H9 (cell line): ENCODE measurements at regions not wholly inside any gene's neighbourhood (a gene's known extent, or its start where the extent isn't known, plus 50 kb on each side); places are given as distances from the start of the nearest gene placed in this dataset.

ENCODE experiments used
- DNase-seq: peaks from one replicate; pipeline ENCODE4 v3.0.0-alpha.2; 2017
- H2AFZ ChIP-seq: one replicate; pipeline ENCODE4 v1.6.1; 2013; ENCODE audit warnings: mild to moderate bottlenecking, low read length, control low read depth, moderate library complexity
- H2AK5ac ChIP-seq: 2 replicates; pipeline ENCODE4 v1.6.1; 2013; ENCODE audit warnings: low read length, control low read depth, mixed read lengths; ENCODE audit not compliant: insufficient read length
- H2BK120ac ChIP-seq: one replicate; pipeline ENCODE4 v1.6.1; 2013; ENCODE audit warnings: low read depth, mild to moderate bottlenecking, low read length, control low read depth, inconsistent platforms; ENCODE audit not compliant: poor library complexity, severe bottlenecking
- H2BK12ac ChIP-seq: 2 replicates; pipeline ENCODE4 v1.6.1; 2013; ENCODE audit warnings: low read length, control low read depth, mixed read lengths, low read depth; ENCODE audit not compliant: insufficient read length
- H2BK15ac ChIP-seq: 2 replicates; pipeline ENCODE4 v1.6.1; 2013; ENCODE audit warnings: low read depth, low read length, control low read depth
- H2BK20ac ChIP-seq: one replicate; pipeline ENCODE4 v1.6.1; 2013; ENCODE audit warnings: low read depth, mild to moderate bottlenecking, low read length, control low read depth, inconsistent platforms; ENCODE audit not compliant: poor library complexity, severe bottlenecking
- H2BK5ac ChIP-seq: 2 replicates; pipeline ENCODE4 v1.6.1; 2013; ENCODE audit warnings: low read length, control low read depth, mixed read lengths; ENCODE audit not compliant: insufficient read length
- H3K14ac ChIP-seq: 2 replicates; pipeline ENCODE4 v1.6.1; 2013; ENCODE audit warnings: low read length, control low read depth; ENCODE audit not compliant: insufficient read depth
- H3K18ac ChIP-seq: 2 replicates; pipeline ENCODE4 v1.6.1; 2013; ENCODE audit warnings: low read depth, mild to moderate bottlenecking, mixed read lengths, low read length, control low read depth; ENCODE audit not compliant: insufficient read length
- H3K23ac ChIP-seq: 2 replicates; pipeline ENCODE4 v1.6.1; 2013; ENCODE audit warnings: low read length, control low read depth, mixed read lengths, low read depth; ENCODE audit not compliant: insufficient read length
- H3K23me2 ChIP-seq: 2 replicates; pipeline ENCODE4 v1.6.1; 2013; ENCODE audit warnings: low read depth, mild to moderate bottlenecking, mixed read lengths, low read length, control low read depth; ENCODE audit not compliant: insufficient read length, poor library complexity, severe bottlenecking
- H3K27ac ChIP-seq: 2 replicates; pipeline ENCODE4 v1.5.1; 2013; ENCODE audit warnings: low read length, control low read depth, mixed read lengths, low read depth; ENCODE audit not compliant: insufficient read length
- H3K27me3 ChIP-seq: 2 replicates; pipeline ENCODE4 v1.6.1; 2013; ENCODE audit warnings: low read length, control low read depth, inconsistent platforms; ENCODE audit not compliant: insufficient read depth
- H3K4ac ChIP-seq: 2 replicates; pipeline ENCODE4 v1.6.1; 2013; ENCODE audit warnings: low read depth, mild to moderate bottlenecking, control low read depth, inconsistent platforms, low read length, moderate library complexity
- H3K4me1 ChIP-seq: 2 replicates; pipeline ENCODE4 v1.6.1; 2013; ENCODE audit warnings: low read length, control low read depth, inconsistent platforms; ENCODE audit not compliant: insufficient read depth
- H3K4me2 ChIP-seq: 2 replicates; pipeline ENCODE4 v1.6.1; 2013; ENCODE audit warnings: low read length, control low read depth, mixed read lengths; ENCODE audit not compliant: insufficient read length, insufficient read depth
- H3K56ac ChIP-seq: 2 replicates; pipeline ENCODE4 v1.6.1; 2013; ENCODE audit warnings: low read depth, mild to moderate bottlenecking, mixed read lengths, low read length, control low read depth; ENCODE audit not compliant: insufficient read length
- H3K79me1 ChIP-seq: 2 replicates; pipeline ENCODE4 v1.6.1; 2013; ENCODE audit warnings: low read depth, mild to moderate bottlenecking, moderate library complexity, low read length, control low read depth, inconsistent platforms; ENCODE audit not compliant: insufficient read depth, poor library complexity, severe bottlenecking
- H3K79me2 ChIP-seq: 2 replicates; pipeline ENCODE4 v1.6.1; 2013; ENCODE audit warnings: low read length, control low read depth, inconsistent platforms; ENCODE audit not compliant: insufficient read depth
- H3K9ac ChIP-seq: 2 replicates; pipeline ENCODE4 v1.6.1; 2013; ENCODE audit warnings: low read length, control low read depth, mixed read lengths; ENCODE audit not compliant: insufficient read length; ENCODE audit errors: extremely low read depth
- H3K9me3 ChIP-seq: one replicate; pipeline ENCODE4 v1.6.1; 2013; ENCODE audit warnings: low read depth, low read length, inconsistent platforms; ENCODE audit not compliant: control insufficient read depth
- H3T11ph ChIP-seq: one replicate; pipeline ENCODE4 v1.6.1; 2013; ENCODE audit warnings: mild to moderate bottlenecking, low read length, control low read depth, inconsistent platforms
- H4K20me1 ChIP-seq: one replicate; pipeline ENCODE4 v1.6.1; 2013; ENCODE audit not compliant: control insufficient read depth, insufficient read length, insufficient read depth
- H4K5ac ChIP-seq: 2 replicates; pipeline ENCODE4 v1.6.1; 2013; ENCODE audit warnings: low read depth, mild to moderate bottlenecking, mixed read lengths, low read length, control low read depth; ENCODE audit not compliant: insufficient read length
- H4K8ac ChIP-seq: replicated peaks from 2 replicates; pipeline ENCODE4 v1.6.1; 2013; ENCODE audit warnings: low read length, control low read depth, mixed read lengths, low read depth; ENCODE audit not compliant: insufficient read length
- H4K91ac ChIP-seq: 2 replicates; pipeline ENCODE4 v1.6.1; 2013; ENCODE audit warnings: low read depth, mild to moderate bottlenecking, moderate library complexity, mixed read lengths, low read length, control low read depth; ENCODE audit not compliant: insufficient read length
- H3K27ac Mint-ChIP-seq, 3 experiments: 2 replicates in 2 of 3; 3 replicates in 1 of 3; pipeline ENCODE4 v1.8.0; 2020 to 2021; ENCODE audit warnings: mixed read lengths in 3 of 3, mild to moderate bottlenecking in 1 of 3, moderate library complexity in 1 of 3
- H3K27me3 Mint-ChIP-seq: 2 replicates; pipeline ENCODE4 v1.8.0; 2021; ENCODE audit warnings: low read depth, mild to moderate bottlenecking, moderate library complexity, mixed read lengths
- H3K36me3 Mint-ChIP-seq, 3 experiments: 2 replicates in 2 of 3; 3 replicates in 1 of 3; pipeline ENCODE4 v1.8.0; 2020 to 2021; ENCODE audit warnings: low read depth in 3 of 3, mixed read lengths in 3 of 3; ENCODE audit not compliant: insufficient read depth in 1 of 3
- H3K4me1 Mint-ChIP-seq, 2 experiments: 2 replicates each; pipeline ENCODE4 v1.8.0; 2020; ENCODE audit warnings: mixed read lengths in 2 of 2
- H3K4me3 Mint-ChIP-seq, 2 experiments: 2 replicates in 1 of 2; 3 replicates in 1 of 2; pipeline ENCODE4 v1.8.0; 2020 to 2021; ENCODE audit warnings: mild to moderate bottlenecking in 2 of 2, mixed read lengths in 2 of 2, moderate library complexity in 1 of 2
- H3K9me3 Mint-ChIP-seq, 2 experiments: 2 replicates in 1 of 2; 3 replicates in 1 of 2; pipeline ENCODE4 v1.8.0; 2020; ENCODE audit warnings: mild to moderate bottlenecking in 2 of 2, mixed read lengths in 2 of 2, moderate library complexity in 1 of 2
- CTCF ChIP-seq: fragments of 200-600 bp; sonication (generic); conservative IDR thresholded peaks from 3 replicates; pipeline ENCODE4 v1.8.0; 2021; ENCODE audit warnings: antibody characterized with exemption, mild to moderate bottlenecking
- WGBS: extraction: QIAGEN DNeasy Blood & Tissue Kit; methylation state at CpG from one replicate; pipeline ENCODE4 v1.1.7; 2013; ENCODE audit warnings: missing lambda C conversion rate, low lambda C conversion rate, mixed read lengths; ENCODE audit not compliant: insufficient read length; ENCODE audit errors: extremely low coverage; 5-methylcytosine and 5-hydroxymethylcytosine counted together

GRCh38 chr5:8227112-8227511 is 358.2 kb downstream of the MTRR start:
- Histone ChIP-seq H4K5ac (no peak overlapping the region), H2BK20ac (no peak overlapping the region), H3K4ac (no peak overlapping the region), H2BK120ac (no peak overlapping the region), H4K8ac (no peak overlapping the region), H3K9me3 (no peaks in the 10 kb centered on the region), H3K27ac (no peak overlapping the region), H3K4me2 (no peak overlapping the region), H4K20me1 (no peaks in the 10 kb centered on the region), H3K23me2 (no peaks in the 10 kb centered on the region), H3K79me2 (no peaks in the 10 kb centered on the region), H2BK15ac (no peak overlapping the region), H3T11ph (no peak overlapping the region), H3K14ac (no peak overlapping the region), H3K56ac (no peak overlapping the region), H2AFZ (no peak overlapping the region), H3K4me1 (no peaks in the 10 kb centered on the region), H3K27me3 (no peaks in the 10 kb centered on the region), H3K79me1 (no peaks in the 10 kb centered on the region), H2BK12ac (no peak overlapping the region), H2BK5ac (no peak overlapping the region), H4K91ac (no peak overlapping the region), H3K18ac (no peak overlapping the region), H3K9ac (no peak overlapping the region), H2AK5ac (no peak overlapping the region), H3K23ac (no peak overlapping the region)
- no peak overlapping the region for H3K4me3 Mint-ChIP-seq
- H3K4me1 Mint-ChIP-seq = no peaks in the 10 kb centered on the region
- H3K9me3 Mint-ChIP-seq = peaks cover 0 to 6% of the 10 kb centered on the region in 2 experiments; a peak in 3 of 5 replicates
- no peak overlapping the region for H3K27ac Mint-ChIP-seq
- no CpG with 5 or more reads among the region's 8 CpGs for WGBS
- no peaks in the 10 kb centered on the region for H3K36me3 Mint-ChIP-seq
- DNase-seq = no peak
- H3K27me3 Mint-ChIP-seq = peaks cover 6% of the 10 kb centered on the region
- TF ChIP-seq CTCF = no peak
